Activated B cell treated with CpG ODN at 0.5 μM for 24 hours (primary cell): ENCODE measurements at regions not wholly inside any gene's neighbourhood (a gene's known extent, or its start where the extent isn't known, plus 50 kb on each side); places are given as distances from the start of the nearest gene placed in this dataset.

ENCODE experiments used
- ATAC-seq: fragments of 200-7000 bp; cut with Tn5 transposase; one replicate; pipeline ENCODE4 v1.10.0; 2021; ENCODE audit warnings: low read depth, mild to moderate bottlenecking, moderate library complexity
- CTCF ChIA-PET: fragments of 350-600 bp; sonication (Branson Sonifier 250); formaldehyde crosslinking; loops from one replicate; lab custom pipeline; 2021; ENCODE audit warnings: antibody characterized with exemption; lab: Charles Lee
- POLR2A ChIA-PET: fragments of 350-600 bp; sonication (Branson Sonifier 250); formaldehyde crosslinking; loops from one replicate; lab custom pipeline; 2021; ENCODE audit warnings: antibody characterized with exemption; lab: Charles Lee
- DNase-seq: peaks from one replicate; pipeline ENCODE4 v3.0.0; 2022
- H3K27ac Mint-ChIP-seq: one replicate; pipeline ENCODE4 v1.8.0; 2020; ENCODE audit warnings: mixed read lengths
- H3K27me3 Mint-ChIP-seq: one replicate; pipeline ENCODE4 v1.8.0; 2021; ENCODE audit warnings: mixed read lengths
- H3K36me3 Mint-ChIP-seq: one replicate; pipeline ENCODE4 v1.8.0; 2021; ENCODE audit warnings: low read depth, mixed read lengths
- H3K4me1 Mint-ChIP-seq: one replicate; pipeline ENCODE4 v1.8.0; 2021; ENCODE audit warnings: mixed read lengths
- H3K4me3 Mint-ChIP-seq: one replicate; pipeline ENCODE4 v1.8.0; 2020; ENCODE audit warnings: mild to moderate bottlenecking, mixed read lengths
- H3K9me3 Mint-ChIP-seq: one replicate; pipeline ENCODE4 v1.8.0; 2020; ENCODE audit warnings: mixed read lengths
- intact Hi-C: fragments of 100-400 bp; cut with micrococcal nuclease; formaldehyde crosslinking; loops from one replicate; pipeline ENCODE4 v1.15.1; 2024
- TF ChIP-seq, protein P1 (sequence below): fragments of 200-600 bp; IDR thresholded peaks from one replicate; pipeline ENCODE4 v1.8.0; 2022; ENCODE audit warnings: antibody characterized with exemption, mild to moderate bottlenecking

DNA sequence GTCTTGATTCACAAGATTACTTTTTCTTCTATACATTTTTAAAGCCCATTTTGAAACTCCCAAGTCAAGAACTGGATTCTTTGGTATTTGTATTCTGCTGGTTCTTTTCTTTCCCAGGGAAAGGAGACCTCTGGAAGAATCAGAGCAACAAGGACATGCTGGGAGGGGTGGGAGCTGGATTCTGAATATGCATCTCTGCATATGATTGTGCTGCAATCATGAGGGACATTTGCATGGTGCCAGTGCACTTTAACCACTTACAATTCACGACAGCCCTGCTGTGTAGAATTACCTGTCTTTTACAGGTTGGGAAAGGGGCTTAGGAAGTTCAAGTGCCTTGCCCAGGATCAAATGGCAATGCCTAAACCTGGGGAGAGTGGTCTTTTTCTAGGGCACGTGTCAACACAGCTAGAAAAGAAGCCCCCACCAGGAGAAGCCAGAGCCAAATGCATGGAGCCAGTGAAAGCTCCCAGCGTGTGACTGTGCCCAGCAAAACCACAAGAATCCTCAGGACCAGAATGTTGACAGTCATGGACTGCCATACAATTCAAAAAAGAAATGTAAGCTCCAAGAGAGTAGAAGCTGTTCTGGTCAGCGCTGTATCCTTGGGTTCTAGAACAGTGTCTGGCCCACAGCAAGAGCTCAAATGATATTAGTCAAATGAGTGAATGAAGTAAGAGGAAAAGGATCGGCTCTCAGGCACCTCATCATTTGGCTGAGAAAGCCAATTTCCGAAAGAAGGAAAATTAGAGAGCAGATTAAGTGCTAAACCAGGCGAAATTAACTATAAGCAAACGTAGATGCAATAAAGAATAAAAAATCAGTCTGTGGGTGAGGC, 84.5 kb upstream of the MEF2A start:
- no peaks in the 10 kb centered on the region for H3K36me3 Mint-ChIP-seq
- no peaks in the 10 kb centered on the region for H3K27me3 Mint-ChIP-seq
- peaks cover 37% of the 10 kb centered on the region for H3K4me1 Mint-ChIP-seq
- no peak overlapping the region for H3K4me3 Mint-ChIP-seq
- ATAC-seq (no peak), DNase-seq (no peak)
- intact Hi-C loops = no loop called here
- no peaks in the 10 kb centered on the region for H3K9me3 Mint-ChIP-seq
- TF ChIP-seq, protein P1, sequence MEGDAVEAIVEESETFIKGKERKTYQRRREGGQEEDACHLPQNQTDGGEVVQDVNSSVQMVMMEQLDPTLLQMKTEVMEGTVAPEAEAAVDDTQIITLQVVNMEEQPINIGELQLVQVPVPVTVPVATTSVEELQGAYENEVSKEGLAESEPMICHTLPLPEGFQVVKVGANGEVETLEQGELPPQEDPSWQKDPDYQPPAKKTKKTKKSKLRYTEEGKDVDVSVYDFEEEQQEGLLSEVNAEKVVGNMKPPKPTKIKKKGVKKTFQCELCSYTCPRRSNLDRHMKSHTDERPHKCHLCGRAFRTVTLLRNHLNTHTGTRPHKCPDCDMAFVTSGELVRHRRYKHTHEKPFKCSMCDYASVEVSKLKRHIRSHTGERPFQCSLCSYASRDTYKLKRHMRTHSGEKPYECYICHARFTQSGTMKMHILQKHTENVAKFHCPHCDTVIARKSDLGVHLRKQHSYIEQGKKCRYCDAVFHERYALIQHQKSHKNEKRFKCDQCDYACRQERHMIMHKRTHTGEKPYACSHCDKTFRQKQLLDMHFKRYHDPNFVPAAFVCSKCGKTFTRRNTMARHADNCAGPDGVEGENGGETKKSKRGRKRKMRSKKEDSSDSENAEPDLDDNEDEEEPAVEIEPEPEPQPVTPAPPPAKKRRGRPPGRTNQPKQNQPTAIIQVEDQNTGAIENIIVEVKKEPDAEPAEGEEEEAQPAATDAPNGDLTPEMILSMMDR = no peak
- ChIA-PET POLR2A (no interaction called here), CTCF (no interaction called here)
- H3K27ac Mint-ChIP-seq = no peak overlapping the region

DNA sequence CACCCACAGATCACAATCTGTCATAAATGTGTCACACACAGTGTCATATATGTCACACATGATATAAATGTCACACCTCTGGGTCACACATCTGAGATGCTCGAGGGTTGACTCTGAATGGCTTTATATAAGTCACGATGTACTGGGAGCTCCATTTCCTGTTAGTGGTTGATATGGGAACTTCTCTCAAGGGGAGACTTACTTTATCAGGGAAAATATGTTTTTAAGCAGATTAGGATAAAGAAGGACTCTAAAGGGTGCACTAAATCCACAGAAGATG, 83.9 kb upstream of the MEF2A start:
- peaks cover 36% of the 10 kb centered on the region for H3K4me1 Mint-ChIP-seq
- CTCF ChIA-PET = no interaction called here
- no peaks in the 10 kb centered on the region for H3K9me3 Mint-ChIP-seq
- POLR2A ChIA-PET = interaction anchor here (0.6 kb wide), 1 partner anchor 143 kb away, joined by 3 read pairs; no protein-coding TSS in a partner anchor
- DNase-seq = no peak
- H3K27me3 Mint-ChIP-seq = no peaks in the 10 kb centered on the region
- intact Hi-C loops = no loop called here
- H3K27ac Mint-ChIP-seq = no peak overlapping the region
- TF ChIP-seq, protein P1 = no peak
- ATAC-seq = no peak
- H3K4me3 Mint-ChIP-seq = no peak overlapping the region
- no peaks in the 10 kb centered on the region for H3K36me3 Mint-ChIP-seq

DNA sequence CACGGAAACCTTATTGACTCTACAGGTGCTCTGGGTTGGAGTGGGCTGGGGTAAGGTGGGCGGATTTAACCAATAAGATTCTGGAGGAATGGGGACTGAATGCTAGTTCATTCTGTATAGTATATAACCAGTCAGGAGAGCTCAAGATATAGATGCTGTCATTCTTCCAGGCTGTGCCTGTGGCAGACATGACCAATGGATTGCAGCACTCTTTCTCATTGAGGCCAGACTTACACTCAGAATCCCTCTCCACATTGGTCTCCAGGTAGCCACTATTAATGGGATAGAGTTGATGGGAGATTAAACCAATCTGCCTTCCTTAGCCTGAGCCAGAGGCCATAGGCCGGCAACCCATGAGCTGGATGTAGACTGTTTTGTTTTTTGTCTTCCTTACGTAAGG, 82.8 kb upstream of the MEF2A start:
- ATAC-seq (no peak), DNase-seq (no peak)
- intact Hi-C loops = no loop called here
- H3K27me3 Mint-ChIP-seq = no peaks in the 10 kb centered on the region
- peaks cover 31% of the 10 kb centered on the region for H3K4me1 Mint-ChIP-seq
- H3K27ac Mint-ChIP-seq = no peak overlapping the region
- H3K9me3 Mint-ChIP-seq = no peaks in the 10 kb centered on the region
- H3K4me3 Mint-ChIP-seq = no peak overlapping the region
- TF ChIP-seq, protein P1 = no peak
- POLR2A ChIA-PET = interaction anchor here (0.7 to 1.9 kb wide), 4 partner anchors 10 to 244 kb away, joined by 3 to 5 read pairs (median 4); no protein-coding TSS in a partner anchor
- H3K36me3 Mint-ChIP-seq = no peaks in the 10 kb centered on the region
- CTCF ChIA-PET = no interaction called here

DNA sequence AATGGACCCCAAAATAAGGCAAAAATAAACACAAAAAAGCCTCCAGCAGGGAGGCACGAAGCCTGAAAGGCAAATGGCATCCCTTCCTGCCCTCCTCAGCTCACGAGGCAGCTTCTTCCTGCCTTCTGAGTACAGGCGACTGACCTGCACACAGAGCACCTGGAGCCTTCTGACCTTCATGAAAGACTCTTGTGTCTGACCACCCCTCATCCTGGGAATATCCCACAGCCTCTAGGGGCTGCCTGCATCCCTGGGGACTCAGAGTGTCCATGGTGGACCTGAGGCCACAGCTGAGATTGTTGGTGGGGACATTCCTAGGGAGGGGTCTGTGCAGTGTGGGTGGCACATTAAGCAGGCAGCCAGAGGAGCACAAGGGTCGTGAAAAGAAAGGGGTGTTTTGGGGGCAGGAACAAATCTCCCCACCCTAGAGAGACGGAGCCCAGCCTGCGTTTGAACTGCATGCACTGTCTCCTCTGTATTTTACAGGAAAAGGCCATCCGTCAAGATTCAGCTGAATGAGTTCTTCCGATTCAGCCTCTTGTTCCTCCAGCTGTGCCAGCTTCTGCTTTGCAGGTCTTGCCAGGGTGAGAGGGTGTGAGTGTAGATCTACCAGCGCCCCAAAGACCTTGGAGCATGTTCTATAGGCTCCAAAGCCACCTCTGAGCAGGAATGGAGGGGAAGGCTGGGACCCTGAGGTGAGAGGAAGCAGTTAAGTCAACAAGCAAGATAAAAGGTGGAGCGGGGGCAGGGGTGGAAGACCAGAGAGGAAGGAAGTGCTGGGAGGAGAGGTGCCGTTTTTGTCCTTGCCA, 80.4 kb upstream of the MEF2A start:
- peak overlapping the region; percentile 77 for H3K4me3 Mint-ChIP-seq
- no peaks in the 10 kb centered on the region for H3K9me3 Mint-ChIP-seq

More for the DNA sequence above, 80.4 kb upstream of the MEF2A start:
- peaks cover 25% of the 10 kb centered on the region for H3K4me1 Mint-ChIP-seq
- ChIA-PET POLR2A (interaction anchor here (0.8 to 4.9 kb wide), 9 partner anchors 9 to 82 kb away, joined by 3 to 21 read pairs (median 9); partner anchors contain the start of gene MEF2A), CTCF (interaction anchor here (1.0 to 1.1 kb wide), 2 partner anchors 8 to 218 kb away, joined by 3 to 4 read pairs; no protein-coding TSS in a partner anchor)
- H3K27me3 Mint-ChIP-seq = no peaks in the 10 kb centered on the region
- H3K27ac Mint-ChIP-seq = peak overlapping the region; percentile 54
- intact Hi-C loops = loop anchor here (1.0 kb wide), 1 partner anchor 11 kb away; no protein-coding TSS in a partner anchor
- peak; percentile 46 for ATAC-seq
- no peaks in the 10 kb centered on the region for H3K36me3 Mint-ChIP-seq
- no peak for DNase-seq
- TF ChIP-seq, protein P1 = no peak
